ENCODE measurements at regions not wholly inside any gene's neighbourhood (a gene's known extent, or its start where the extent isn't known, plus 50 kb on each side); places are given as distances from the start of the nearest gene placed in this dataset.

- DNase-seq = no peak
Observed at GRCh38 chr5:84590629-84591028, 205.9 kb upstream of the EDIL3 start.

GRCh38 chr5:84589926-84590325 lies 205.2 kb upstream of the EDIL3 start:
- DNase-seq = no peak

- no peak for DNase-seq
Observed at GRCh38 chr5:84585218-84585617, 200.5 kb upstream of the EDIL3 start.

GRCh38 chr5:84578226-84578625 lies 193.5 kb upstream of the EDIL3 start:
- DNase-seq = peak; percentile 78

GRCh38 chr5:84573017-84573712 lies 188.5 kb upstream of the EDIL3 start:
- DNase-seq = no peak

GRCh38 chr5:84569307-84569706 lies 184.6 kb upstream of the EDIL3 start:
- DNase-seq = no peak

GRCh38 chr5:84568171-84568570 lies 183.5 kb upstream of the EDIL3 start:
- no peak for DNase-seq

- no peak for DNase-seq
Observed at GRCh38 chr5:84565866-84566265, 181.2 kb upstream of the EDIL3 start.

GRCh38 chr5:84564321-84565075 lies 179.8 kb upstream of the EDIL3 start:
- peak; percentile 59 for DNase-seq

- DNase-seq = no peak
Observed at GRCh38 chr5:84550222-84550621, 165.5 kb upstream of the EDIL3 start.

GRCh38 chr5:84549054-84549453 lies 164.4 kb upstream of the EDIL3 start:
- DNase-seq = no peak

GRCh38 chr5:84546686-84547085 lies 162.0 kb upstream of the EDIL3 start:
- no peak for DNase-seq

- DNase-seq = no peak
Observed at GRCh38 chr5:84536797-84537196, 152.1 kb upstream of the EDIL3 start.

- no peak for DNase-seq
Observed at GRCh38 chr5:84535281-84535680, 150.6 kb upstream of the EDIL3 start.

GRCh38 chr5:84524491-84524890 lies 139.8 kb upstream of the EDIL3 start:
- DNase-seq = peak; percentile 3

GRCh38 chr5:84518862-84519261 lies 134.2 kb upstream of the EDIL3 start:
- DNase-seq = no peak

GRCh38 chr5:84518370-84518769 lies 133.7 kb upstream of the EDIL3 start:
- no peak for DNase-seq

GRCh38 chr5:84506625-84507024 lies 121.9 kb upstream of the EDIL3 start:
- DNase-seq = no peak

GRCh38 chr5:84494453-84494852 lies 109.8 kb upstream of the EDIL3 start:
- DNase-seq = no peak

GRCh38 chr5:84487963-84488362 lies 103.3 kb upstream of the EDIL3 start:
- no peak for DNase-seq

GRCh38 chr5:84480873-84481637 lies 96.4 kb upstream of the EDIL3 start:
- no peak for DNase-seq

GRCh38 chr5:84478603-84479002 lies 93.9 kb upstream of the EDIL3 start:
- DNase-seq = no peak

- no peak for DNase-seq
Observed at GRCh38 chr5:84477485-84477884, 92.8 kb upstream of the EDIL3 start.

- DNase-seq = peak; percentile 13
Observed at GRCh38 chr5:84474126-84474525, 89.4 kb upstream of the EDIL3 start.
